Breast epithelium (tissue), 3 donors: ENCODE measurements at regions not wholly inside any gene's neighbourhood (a gene's known extent, or its start where the extent isn't known, plus 50 kb on each side); places are given as distances from the start of the nearest gene placed in this dataset.

Experiments
- POLR2AphosphoS5 ChIP-seq, 3 donors: sonication (generic); formaldehyde crosslinking; IDR thresholded peaks; one replicate each; pipeline ENCODE4 v1.6.1; 2017; ENCODE audit warnings: antibody characterized with exemption in 3 of 3
- TF ChIP-seq, protein P1 (sequence below), 3 donors: fragments of 450-650 bp; IDR thresholded peaks; one replicate each; pipeline ENCODE4 v1.5.1; 2016 to 2017; ENCODE audit warnings: antibody characterized with exemption in 3 of 3, mild to moderate bottlenecking in 3 of 3, moderate library complexity in 3 of 3

- TF ChIP-seq, protein P1, sequence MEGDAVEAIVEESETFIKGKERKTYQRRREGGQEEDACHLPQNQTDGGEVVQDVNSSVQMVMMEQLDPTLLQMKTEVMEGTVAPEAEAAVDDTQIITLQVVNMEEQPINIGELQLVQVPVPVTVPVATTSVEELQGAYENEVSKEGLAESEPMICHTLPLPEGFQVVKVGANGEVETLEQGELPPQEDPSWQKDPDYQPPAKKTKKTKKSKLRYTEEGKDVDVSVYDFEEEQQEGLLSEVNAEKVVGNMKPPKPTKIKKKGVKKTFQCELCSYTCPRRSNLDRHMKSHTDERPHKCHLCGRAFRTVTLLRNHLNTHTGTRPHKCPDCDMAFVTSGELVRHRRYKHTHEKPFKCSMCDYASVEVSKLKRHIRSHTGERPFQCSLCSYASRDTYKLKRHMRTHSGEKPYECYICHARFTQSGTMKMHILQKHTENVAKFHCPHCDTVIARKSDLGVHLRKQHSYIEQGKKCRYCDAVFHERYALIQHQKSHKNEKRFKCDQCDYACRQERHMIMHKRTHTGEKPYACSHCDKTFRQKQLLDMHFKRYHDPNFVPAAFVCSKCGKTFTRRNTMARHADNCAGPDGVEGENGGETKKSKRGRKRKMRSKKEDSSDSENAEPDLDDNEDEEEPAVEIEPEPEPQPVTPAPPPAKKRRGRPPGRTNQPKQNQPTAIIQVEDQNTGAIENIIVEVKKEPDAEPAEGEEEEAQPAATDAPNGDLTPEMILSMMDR (IDR thresholded peaks at IDR 0.05): no peak
- TF ChIP-seq POLR2AphosphoS5 (IDR thresholded peaks at IDR 0.05): no peak
Measured at GRCh38 chr4:71211748-71212147, 127.1 kb upstream of the SLC4A4 start.
